Mesenchymal stem cell (in vitro differentiated cells and primary cell): ENCODE measurements at regions not wholly inside any gene's neighbourhood (a gene's known extent, or its start where the extent isn't known, plus 50 kb on each side); places are given as distances from the start of the nearest gene placed in this dataset.

ENCODE experiments used
- DNase-seq: peaks from one replicate; pipeline ENCODE4 v3.0.0-alpha.2; 2013
- H2AFZ ChIP-seq: one replicate; pipeline ENCODE4 v1.6.1; 2013; ENCODE audit warnings: low read depth, mild to moderate bottlenecking, control low read depth, inconsistent platforms, low read length, moderate library complexity
- H2AK5ac ChIP-seq: 2 replicates; pipeline ENCODE4 v1.6.1; 2013; ENCODE audit warnings: low read length, moderate library complexity, mild to moderate bottlenecking, inconsistent platforms; ENCODE audit not compliant: severe bottlenecking
- H2BK120ac ChIP-seq: one replicate; pipeline ENCODE4 v1.6.1; 2013; ENCODE audit warnings: low read depth, mild to moderate bottlenecking, inconsistent platforms, low read length, moderate library complexity
- H2BK12ac ChIP-seq, 2 experiments: one replicate each; pipeline ENCODE4 v1.6.1; 2013; ENCODE audit warnings: inconsistent platforms in 2 of 2, low read length in 2 of 2, mild to moderate bottlenecking in 2 of 2, moderate library complexity in 2 of 2, control low read depth in 1 of 2
- H2BK15ac ChIP-seq: one replicate; pipeline ENCODE4 v1.6.1; 2013; ENCODE audit warnings: mild to moderate bottlenecking, low read depth, inconsistent platforms; ENCODE audit not compliant: poor library complexity, severe bottlenecking
- H2BK5ac ChIP-seq: 2 replicates; pipeline ENCODE4 v1.6.1; 2013; ENCODE audit warnings: low read depth, mild to moderate bottlenecking, low read length, control low read depth, inconsistent platforms; ENCODE audit not compliant: poor library complexity, severe bottlenecking
- H3K14ac ChIP-seq, 2 experiments: one replicate each; pipeline ENCODE4 v1.6.1; 2013; ENCODE audit warnings: inconsistent platforms in 2 of 2, low read length in 2 of 2, control low read depth in 1 of 2, mild to moderate bottlenecking in 1 of 2, moderate library complexity in 1 of 2
- H3K18ac ChIP-seq, 2 experiments: one replicate each; pipeline ENCODE4 v1.6.1; 2013; ENCODE audit warnings: inconsistent platforms in 2 of 2, low read length in 2 of 2, control low read depth in 1 of 2, low read depth in 1 of 2, mild to moderate bottlenecking in 1 of 2
- H3K23ac ChIP-seq, 2 experiments: one replicate each; pipeline ENCODE4 v1.6.1; 2013; ENCODE audit warnings: inconsistent platforms in 2 of 2, low read length in 2 of 2, mild to moderate bottlenecking in 2 of 2, moderate library complexity in 2 of 2, control low read depth in 1 of 2
- H3K27ac ChIP-seq: 2 replicates; pipeline ENCODE4 v1.5.1; 2013; ENCODE audit warnings: mild to moderate bottlenecking, moderate library complexity, low read length, control low read depth, inconsistent platforms; ENCODE audit not compliant: poor library complexity, severe bottlenecking
- H3K27me3 ChIP-seq, 2 experiments: 2 replicates each; pipeline versions ENCODE4 v1.6.1 to v1.7.0; 2013; ENCODE audit warnings: low read length in 2 of 2, mild to moderate bottlenecking in 2 of 2, moderate library complexity in 2 of 2, control low read depth in 1 of 2, inconsistent platforms in 1 of 2; ENCODE audit not compliant: control insufficient read depth in 1 of 2, insufficient read depth in 1 of 2
- H3K36me3 ChIP-seq, 2 experiments: 2 replicates each; pipeline versions ENCODE4 v1.6.1 to v1.7.0; 2013; ENCODE audit warnings: low read length in 2 of 2, control low read depth in 1 of 2, inconsistent platforms in 1 of 2, low read depth in 1 of 2, mild to moderate bottlenecking in 1 of 2; ENCODE audit not compliant: insufficient read depth in 2 of 2, control insufficient read depth in 1 of 2
- H3K4ac ChIP-seq, 2 experiments: one replicate each; pipeline ENCODE4 v1.6.1; 2013; ENCODE audit warnings: inconsistent platforms in 2 of 2, low read length in 2 of 2, mild to moderate bottlenecking in 2 of 2, moderate library complexity in 2 of 2, control low read depth in 1 of 2, low read depth in 1 of 2
- H3K4me1 ChIP-seq: 2 replicates; pipeline ENCODE4 v1.6.1; 2013; ENCODE audit warnings: low read depth, low read length, control low read depth; ENCODE audit not compliant: control insufficient read depth, insufficient read depth
- H3K4me2 ChIP-seq: 2 replicates; pipeline ENCODE4 v1.6.1; 2013; ENCODE audit warnings: low read length, mild to moderate bottlenecking, inconsistent platforms; ENCODE audit not compliant: poor library complexity, severe bottlenecking
- H3K4me3 ChIP-seq, 2 experiments: 2 replicates each; pipeline versions ENCODE4 v1.5.1 to v1.7.0; 2013; ENCODE audit warnings: low read length in 2 of 2, mild to moderate bottlenecking in 2 of 2, control low read depth in 1 of 2, low read depth in 1 of 2; ENCODE audit not compliant: insufficient read depth in 1 of 2
- H3K79me1 ChIP-seq: replicated peaks from 2 replicates; pipeline ENCODE4 v1.6.1; 2013; ENCODE audit warnings: mild to moderate bottlenecking, control low read depth, low read length, inconsistent platforms; ENCODE audit not compliant: poor library complexity, severe bottlenecking
- H3K9ac ChIP-seq: 2 replicates; pipeline ENCODE4 v1.7.0; 2013; ENCODE audit warnings: mild to moderate bottlenecking, low read length, moderate library complexity
- H3K9me3 ChIP-seq: 2 replicates; pipeline ENCODE4 v1.7.0; 2013; ENCODE audit warnings: mild to moderate bottlenecking, low read length; ENCODE audit not compliant: control insufficient read depth
- H4K8ac ChIP-seq: one replicate; pipeline ENCODE4 v1.6.1; 2013; ENCODE audit warnings: inconsistent platforms, mild to moderate bottlenecking, low read length, moderate library complexity
- H4K91ac ChIP-seq: one replicate; pipeline ENCODE4 v1.6.1; 2013; ENCODE audit warnings: mild to moderate bottlenecking, low read length, inconsistent platforms
- WGBS: methylation state at CpG from one replicate; pipeline ENCODE4 v1.1.7; 2013; ENCODE audit warnings: mixed read lengths; 5-methylcytosine and 5-hydroxymethylcytosine counted together

GRCh38 chr1:2940178-2940577 lies 81.1 kb upstream of the ACTRT2 start:
- Histone ChIP-seq H3K18ac (no peak overlapping the region), H3K9me3 (peaks cover 23% of the 10 kb centered on the region), H2AK5ac (no peak overlapping the region), H3K4me3 (no peak overlapping the region), H2BK120ac (no peak overlapping the region), H3K4me2 (no peak overlapping the region), H3K4ac (no peak overlapping the region), H3K27me3 (no peaks in the 10 kb centered on the region), H3K27ac (no peak overlapping the region), H2AFZ (no peak overlapping the region), H2BK5ac (no peak overlapping the region), H3K9ac (no peak overlapping the region), H2BK12ac (no peak overlapping the region), H3K36me3 (no peaks in the 10 kb centered on the region), H4K8ac (no peak overlapping the region), H3K23ac (no peak overlapping the region), H3K79me1 (no peaks in the 10 kb centered on the region), H3K4me1 (no peaks in the 10 kb centered on the region), H3K14ac (no peak overlapping the region), H2BK15ac (no peak overlapping the region), H4K91ac (no peak overlapping the region)
- DNase-seq, result no peak
- 55% methylated on average over 2 of the region's 4 CpGs for WGBS

GRCh38 chr1:2941040-2941439 lies 80.2 kb upstream of the ACTRT2 start:
- H3K79me1 ChIP-seq, result no peaks in the 10 kb centered on the region
- H3K4me3 ChIP-seq, result no peak overlapping the region
- no peak overlapping the region for H3K27ac ChIP-seq
- no peak overlapping the region for H2AFZ ChIP-seq
- H3K18ac ChIP-seq, result no peak overlapping the region
- no peak overlapping the region for H2BK5ac ChIP-seq
- no peak overlapping the region for H2AK5ac ChIP-seq
- H3K27me3 ChIP-seq, result no peaks in the 10 kb centered on the region
- H3K4me2 ChIP-seq, result no peak overlapping the region
- no peak overlapping the region for H3K14ac ChIP-seq
- H2BK15ac ChIP-seq, result no peak overlapping the region
- peaks cover 23% of the 10 kb centered on the region for H3K9me3 ChIP-seq
- no peak overlapping the region for H4K8ac ChIP-seq
- WGBS, result 58% methylated on average over 2 of the region's 2 CpGs
- DNase-seq, result no peak
- no peak overlapping the region for H2BK12ac ChIP-seq
- H4K91ac ChIP-seq, result no peak overlapping the region
- H3K4me1 ChIP-seq, result no peaks in the 10 kb centered on the region
- no peak overlapping the region for H3K23ac ChIP-seq
- H3K4ac ChIP-seq, result no peak overlapping the region
- H3K36me3 ChIP-seq, result no peaks in the 10 kb centered on the region
- no peak overlapping the region for H2BK120ac ChIP-seq
- H3K9ac ChIP-seq, result no peak overlapping the region

GRCh38 chr1:2941907-2942306 lies 79.4 kb upstream of the ACTRT2 start:
- DNase-seq, result no peak
- Histone ChIP-seq H2BK5ac (no peak overlapping the region), H4K8ac (no peak overlapping the region), H2AK5ac (no peak overlapping the region), H3K14ac (no peak overlapping the region), H4K91ac (no peak overlapping the region), H2BK15ac (no peak overlapping the region), H3K4ac (no peak overlapping the region), H2BK120ac (no peak overlapping the region), H2AFZ (no peak overlapping the region), H3K27ac (no peak overlapping the region), H3K4me2 (no peak overlapping the region), H3K4me3 (no peak overlapping the region), H3K4me1 (no peaks in the 10 kb centered on the region), H3K79me1 (no peaks in the 10 kb centered on the region), H3K36me3 (no peaks in the 10 kb centered on the region), H3K18ac (no peak overlapping the region), H3K23ac (no peak overlapping the region), H3K27me3 (no peaks in the 10 kb centered on the region), H2BK12ac (no peak overlapping the region), H3K9ac (no peak overlapping the region), H3K9me3 (peaks cover 23% of the 10 kb centered on the region)
- WGBS, result 79% methylated on average over 6 of the region's 6 CpGs

GRCh38 chr1:2942410-2942809 lies 78.9 kb upstream of the ACTRT2 start:
- no peak overlapping the region for H2BK5ac ChIP-seq
- WGBS, result 81% methylated on average over 5 of the region's 5 CpGs

More at GRCh38 chr1:2942410-2942809, 78.9 kb upstream of the ACTRT2 start:
- no peak overlapping the region for H2BK120ac ChIP-seq
- no peaks in the 10 kb centered on the region for H3K4me1 ChIP-seq
- H3K27me3 ChIP-seq, result no peaks in the 10 kb centered on the region
- H4K8ac ChIP-seq, result no peak overlapping the region
- H3K23ac ChIP-seq, result no peak overlapping the region
- DNase-seq, result no peak
- no peak overlapping the region for H4K91ac ChIP-seq
- H2AK5ac ChIP-seq, result no peak overlapping the region
- H3K18ac ChIP-seq, result no peak overlapping the region
- no peak overlapping the region for H3K4me3 ChIP-seq
- H2BK15ac ChIP-seq, result no peak overlapping the region
- no peak overlapping the region for H2BK12ac ChIP-seq
- no peaks in the 10 kb centered on the region for H3K79me1 ChIP-seq
- peaks cover 23% of the 10 kb centered on the region for H3K9me3 ChIP-seq
- no peak overlapping the region for H3K27ac ChIP-seq
- H3K4me2 ChIP-seq, result no peak overlapping the region
- H3K9ac ChIP-seq, result no peak overlapping the region
- no peaks in the 10 kb centered on the region for H3K36me3 ChIP-seq
- no peak overlapping the region for H3K14ac ChIP-seq
- no peak overlapping the region for H3K4ac ChIP-seq
- H2AFZ ChIP-seq, result no peak overlapping the region
